Astrocyte of the cerebellum (primary cell): ENCODE measurements at regions not wholly inside any gene's neighbourhood (a gene's known extent, or its start where the extent isn't known, plus 50 kb on each side); places are given as distances from the start of the nearest gene placed in this dataset.

ENCODE experiments used
- DNase-seq: peaks from one replicate; pipeline ENCODE4 v3.0.0-alpha.2; 2011; ENCODE audit warnings: low read depth
- H3K4me3 ChIP-seq: 2 replicates; pipeline ENCODE4 v1.5.1; 2011; ENCODE audit warnings: mild to moderate bottlenecking, low read depth, low read length, moderate library complexity
- in situ Hi-C: cut with HindIII; loops from 2 replicates; pipeline ENCODE4 v1.10.0; 2017; ENCODE audit warnings: low sequenced_read_pairs
- TF ChIP-seq, protein P1 (sequence below): IDR thresholded peaks from 2 replicates; pipeline ENCODE4 v1.5.1; 2012; ENCODE audit warnings: low read length, low read depth, moderate library complexity, mild to moderate bottlenecking; ENCODE audit errors: missing control alignments

DNA sequence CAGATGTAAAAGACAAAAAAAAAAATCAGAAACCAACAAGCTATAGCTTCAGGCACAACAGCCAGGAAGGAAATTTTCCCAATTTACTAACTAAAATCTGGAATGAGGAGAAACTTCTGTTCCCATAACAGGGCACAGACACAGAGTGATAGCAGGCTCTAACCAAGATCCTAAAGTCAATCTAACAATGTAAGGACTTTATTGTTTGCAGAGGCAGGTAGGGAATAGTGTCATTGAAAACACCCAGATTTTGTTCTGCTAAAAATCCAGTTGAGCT lies 166.6 kb upstream of the ATP1B1 start:
- in situ Hi-C loops: no loop called here
- H3K4me3 ChIP-seq: no peak overlapping the region
- TF ChIP-seq, protein P1, sequence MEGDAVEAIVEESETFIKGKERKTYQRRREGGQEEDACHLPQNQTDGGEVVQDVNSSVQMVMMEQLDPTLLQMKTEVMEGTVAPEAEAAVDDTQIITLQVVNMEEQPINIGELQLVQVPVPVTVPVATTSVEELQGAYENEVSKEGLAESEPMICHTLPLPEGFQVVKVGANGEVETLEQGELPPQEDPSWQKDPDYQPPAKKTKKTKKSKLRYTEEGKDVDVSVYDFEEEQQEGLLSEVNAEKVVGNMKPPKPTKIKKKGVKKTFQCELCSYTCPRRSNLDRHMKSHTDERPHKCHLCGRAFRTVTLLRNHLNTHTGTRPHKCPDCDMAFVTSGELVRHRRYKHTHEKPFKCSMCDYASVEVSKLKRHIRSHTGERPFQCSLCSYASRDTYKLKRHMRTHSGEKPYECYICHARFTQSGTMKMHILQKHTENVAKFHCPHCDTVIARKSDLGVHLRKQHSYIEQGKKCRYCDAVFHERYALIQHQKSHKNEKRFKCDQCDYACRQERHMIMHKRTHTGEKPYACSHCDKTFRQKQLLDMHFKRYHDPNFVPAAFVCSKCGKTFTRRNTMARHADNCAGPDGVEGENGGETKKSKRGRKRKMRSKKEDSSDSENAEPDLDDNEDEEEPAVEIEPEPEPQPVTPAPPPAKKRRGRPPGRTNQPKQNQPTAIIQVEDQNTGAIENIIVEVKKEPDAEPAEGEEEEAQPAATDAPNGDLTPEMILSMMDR: no peak

DNA sequence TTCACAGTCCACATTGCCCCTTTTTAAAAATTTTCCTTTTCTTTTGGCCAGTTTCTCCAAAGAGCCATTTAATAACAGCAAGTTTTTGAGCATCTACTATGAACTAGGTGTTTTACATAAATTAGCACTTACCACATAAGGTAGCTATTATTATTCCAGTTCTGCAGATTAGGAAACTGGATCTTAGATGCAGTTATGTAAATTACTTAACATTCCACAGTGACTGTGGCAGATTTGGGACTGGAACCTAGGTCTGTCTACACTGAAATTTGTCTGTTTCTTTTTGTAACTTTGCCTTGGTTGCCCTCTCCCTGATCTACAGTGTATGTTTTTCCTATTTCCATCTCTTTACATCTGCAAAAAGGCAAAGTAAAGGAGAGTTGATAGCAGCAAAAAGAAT lies 164.8 kb upstream of the ATP1B1 start:
- no peak overlapping the region for H3K4me3 ChIP-seq
- in situ Hi-C loops: no loop called here
- DNase-seq: no peak
- TF ChIP-seq, protein P1: no peak

More for the DNA sequence above, 166.6 kb upstream of the ATP1B1 start:
- no peak for DNase-seq

DNA sequence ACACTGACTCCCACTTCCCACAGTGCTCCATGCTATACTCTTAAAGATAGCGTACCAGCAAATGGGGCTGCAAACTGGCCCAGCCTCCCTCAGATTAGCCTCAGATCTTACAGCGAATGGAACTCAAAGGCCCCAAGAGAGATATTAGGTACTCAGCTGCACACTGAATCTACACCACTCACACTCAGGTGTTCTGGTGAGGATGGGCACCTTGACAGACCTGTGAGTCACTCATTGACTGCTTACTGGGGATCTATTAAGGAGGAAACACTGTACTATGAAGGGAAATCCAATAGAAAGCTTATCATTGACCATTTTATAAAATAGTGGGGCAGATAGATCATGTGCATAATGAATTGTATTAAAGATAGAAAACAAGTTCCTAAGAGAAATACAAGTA lies 164.3 kb upstream of the ATP1B1 start:
- H3K4me3 ChIP-seq: no peak overlapping the region
- in situ Hi-C loops: no loop called here
- no peak for DNase-seq
- TF ChIP-seq, protein P1: no peak

DNA sequence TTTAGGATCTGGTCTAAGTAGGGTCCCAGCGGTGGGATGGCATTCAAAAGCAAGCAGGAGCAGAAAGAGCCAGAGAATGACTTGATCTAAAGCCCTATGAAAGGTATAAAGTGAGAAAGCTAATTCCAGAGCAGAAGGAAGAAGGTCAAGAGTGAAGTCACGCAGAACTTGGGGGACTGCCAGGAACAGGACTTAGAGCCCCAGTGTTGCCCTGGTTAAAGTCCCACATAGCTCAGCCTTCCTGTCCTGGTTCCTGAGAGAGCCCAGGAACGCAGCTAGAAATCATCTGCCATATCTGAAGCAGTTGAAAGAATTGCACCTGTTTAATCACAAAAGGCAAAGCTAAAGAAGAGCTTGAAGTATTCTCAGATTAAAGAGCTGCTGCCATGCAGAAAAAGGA lies 160.6 kb upstream of the ATP1B1 start:
- no peak for DNase-seq
- in situ Hi-C loops: no loop called here
- H3K4me3 ChIP-seq: no peak overlapping the region
- TF ChIP-seq, protein P1: no peak

DNA sequence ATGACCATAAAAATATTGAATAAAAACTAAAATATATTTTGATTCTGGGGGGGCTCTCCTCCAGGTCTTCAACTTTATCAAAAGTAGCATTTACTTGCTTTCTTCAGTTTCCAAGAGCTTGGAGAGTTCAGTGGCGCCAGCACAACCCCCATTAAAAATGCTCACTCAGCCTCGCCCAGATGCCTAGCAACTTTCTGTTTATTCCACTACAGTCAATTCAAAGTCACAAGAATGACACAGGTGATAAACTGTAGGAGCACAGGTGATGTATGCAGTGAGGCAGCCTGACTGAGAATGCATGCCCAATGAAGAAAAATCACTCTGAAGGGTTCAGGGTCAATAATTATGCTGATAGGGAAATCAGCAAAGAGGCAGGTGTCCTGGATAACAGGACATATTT lies 159.4 kb upstream of the ATP1B1 start:
- TF ChIP-seq, protein P1: no peak
- no peak for DNase-seq
- H3K4me3 ChIP-seq: no peak overlapping the region
- in situ Hi-C loops: no loop called here

DNA sequence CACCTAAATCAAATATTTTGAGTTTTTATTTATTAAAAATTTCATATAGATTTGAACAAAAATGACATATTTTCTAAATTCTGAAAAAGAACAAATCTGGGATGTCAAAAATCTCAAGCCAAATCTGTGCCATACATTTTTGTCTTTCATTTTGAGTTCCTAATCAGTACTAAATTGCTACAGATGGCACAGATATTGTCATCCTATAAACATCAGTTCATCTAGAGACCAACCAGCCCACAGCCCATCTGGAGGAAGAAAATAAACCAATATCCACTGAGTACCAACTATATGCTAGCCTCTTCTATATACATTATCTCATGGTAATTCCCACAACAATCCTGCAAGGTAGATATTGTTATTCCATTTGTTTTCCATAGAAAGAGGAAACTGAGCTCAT lies 156.8 kb upstream of the ATP1B1 start:
- H3K4me3 ChIP-seq: no peak overlapping the region
- TF ChIP-seq, protein P1: no peak
- in situ Hi-C loops: no loop called here
- no peak for DNase-seq

DNA sequence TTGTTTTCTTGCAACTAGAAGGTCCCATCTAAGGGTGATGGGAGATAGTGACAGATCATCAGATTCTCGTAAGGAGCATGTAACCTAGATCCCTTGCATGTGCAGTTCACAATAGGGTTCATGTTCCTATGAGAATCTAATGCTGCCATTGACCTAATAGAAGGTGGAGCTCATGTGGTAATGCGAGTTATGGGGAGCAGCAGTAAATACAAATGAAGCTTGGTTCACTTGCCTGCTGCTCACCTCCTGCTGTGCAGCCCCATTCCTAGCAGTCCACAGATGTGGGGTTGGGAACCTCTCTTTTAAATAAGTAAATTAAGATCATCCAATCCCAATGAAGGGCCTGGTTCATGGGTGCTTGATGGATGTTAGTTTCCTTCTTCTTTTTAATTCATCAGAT lies 148.7 kb upstream of the ATP1B1 start:
- H3K4me3 ChIP-seq: no peak overlapping the region
- DNase-seq: no peak
- in situ Hi-C loops: no loop called here
- TF ChIP-seq, protein P1: no peak
